HEK293 (cell line): ENCODE measurements at regions not wholly inside any gene's neighbourhood (a gene's known extent, or its start where the extent isn't known, plus 50 kb on each side); places are given as distances from the start of the nearest gene placed in this dataset.

Experiments used
- CTCF ChIA-PET: fragments of 350-600 bp; formaldehyde crosslinking; extraction: SDS; loops from one replicate; lab custom pipeline; 2021; ENCODE audit warnings: antibody characterized with exemption; lab: Yijun Ruan, JAX
- POLR2A ChIA-PET: fragments of 300-600 bp; formaldehyde crosslinking; extraction: SDS; loops from one replicate; lab custom pipeline; 2020; ENCODE audit warnings: antibody characterized with exemption, inconsistent platforms; lab: Yijun Ruan, JAX
- H3K27ac ChIP-seq: fragments of 200-500 bp; sonication (Bioruptor generic); 2 replicates; pipeline ENCODE4 v1.5.1; 2014; ENCODE audit warnings: low read depth, low read length, control low read depth, inconsistent platforms; ENCODE audit errors: extremely low read depth
- H3K36me3 ChIP-seq, 2 experiments: fragments of 200-500 bp in 1 of 2; sonication (Bioruptor generic) in 1 of 2; 1 replicate in 1 of 2; 2 replicates in 1 of 2; pipeline ENCODE4 v1.5.1; 2014 to 2017; ENCODE audit warnings: inconsistent platforms in 2 of 2, low read length in 2 of 2; ENCODE audit not compliant: control insufficient read depth in 2 of 2, insufficient read depth in 1 of 2
- H3K4me1 ChIP-seq: fragments of 200-500 bp; sonication (Bioruptor generic); 2 replicates; pipeline ENCODE4 v1.5.1; 2014; ENCODE audit warnings: mild to moderate bottlenecking, low read length, inconsistent platforms; ENCODE audit not compliant: control insufficient read depth, insufficient read depth
- H3K4me3 ChIP-seq: 2 replicates; pipeline ENCODE4 v1.5.1; 2011; ENCODE audit warnings: low read depth, mild to moderate bottlenecking, control low read depth, low read length, moderate library complexity
- H3K9me3 ChIP-seq: fragments of 200-500 bp; sonication (Bioruptor generic); 2 replicates; pipeline ENCODE4 v1.5.1; 2014; ENCODE audit warnings: low read depth, low read length, inconsistent platforms; ENCODE audit not compliant: control insufficient read depth, insufficient read depth
- AEBP2 ChIP-seq: fragments of 450-650 bp; formaldehyde crosslinking; IDR thresholded peaks from 2 replicates; pipeline ENCODE4 v1.5.1; 2016; ENCODE audit warnings: missing biosample characterization, missing genetic modification characterization, borderline replicate concordance
- GLIS2 ChIP-seq: fragments of 450-650 bp; formaldehyde crosslinking; IDR thresholded peaks from 2 replicates; pipeline ENCODE4 v1.5.1; 2016; ENCODE audit warnings: missing biosample characterization, missing genetic modification characterization
- PRDM6 ChIP-seq: fragments of 450-650 bp; formaldehyde crosslinking; IDR thresholded peaks from 2 replicates; pipeline ENCODE4 v1.5.1; 2017; ENCODE audit warnings: missing biosample characterization, missing genetic modification characterization
- SETDB1 ChIP-seq: IDR thresholded peaks from one replicate; pipeline ENCODE4 v1.6.1; 2017; ENCODE audit warnings: mild to moderate bottlenecking, low read length, moderate library complexity, mixed read lengths; ENCODE audit not compliant: insufficient read length
- TRIM28 ChIP-seq: IDR thresholded peaks from 2 replicates; pipeline ENCODE4 v1.6.1; 2011; ENCODE audit warnings: low read length, control low read depth, borderline replicate concordance
- ZBTB1 ChIP-seq: fragments of 450-650 bp; formaldehyde crosslinking; IDR thresholded peaks from 2 replicates; pipeline ENCODE4 v1.5.1; 2016; ENCODE audit warnings: missing biosample characterization, missing genetic modification characterization
- ZBTB20 ChIP-seq: fragments of 450-650 bp; formaldehyde crosslinking; IDR thresholded peaks from 2 replicates; pipeline ENCODE4 v1.5.1; 2016; ENCODE audit warnings: missing biosample characterization, missing genetic modification characterization
- ZEB2 ChIP-seq: fragments of 450-650 bp; formaldehyde crosslinking; IDR thresholded peaks from 2 replicates; pipeline ENCODE4 v1.5.1; 2016; ENCODE audit warnings: missing biosample characterization, missing genetic modification characterization
- ZNF140 ChIP-seq: fragments of 450-650 bp; formaldehyde crosslinking; IDR thresholded peaks from 2 replicates; pipeline ENCODE4 v1.5.1; 2016; ENCODE audit warnings: missing biosample characterization, missing genetic modification characterization
- ZNF335 ChIP-seq: fragments of 450-650 bp; formaldehyde crosslinking; conservative IDR thresholded peaks from 2 replicates; pipeline ENCODE4 v1.5.1; 2016; ENCODE audit warnings: missing biosample characterization, missing genetic modification characterization
- ZNF354C ChIP-seq: fragments of 450-650 bp; formaldehyde crosslinking; IDR thresholded peaks from 2 replicates; pipeline ENCODE4 v1.5.1; 2016; ENCODE audit warnings: missing biosample characterization, missing genetic modification characterization, low read depth, borderline replicate concordance
- ZNF48 ChIP-seq: fragments of 450-650 bp; formaldehyde crosslinking; IDR thresholded peaks from 2 replicates; pipeline ENCODE4 v1.5.1; 2016; ENCODE audit warnings: missing biosample characterization, missing genetic modification characterization
- ZNF548 ChIP-seq: fragments of 450-650 bp; formaldehyde crosslinking; IDR thresholded peaks from 2 replicates; pipeline ENCODE4 v1.5.1; 2016; ENCODE audit warnings: missing biosample characterization, missing genetic modification characterization
- ZNF549 ChIP-seq: fragments of 450-650 bp; IDR thresholded peaks from 2 replicates; pipeline ENCODE4 v1.5.1; 2018; ENCODE audit warnings: missing biosample characterization, missing genetic modification characterization, mild to moderate bottlenecking, inconsistent platforms, moderate library complexity
- ZNF571 ChIP-seq: fragments of 450-650 bp; formaldehyde crosslinking; IDR thresholded peaks from 2 replicates; pipeline ENCODE4 v1.5.0; 2017; ENCODE audit warnings: missing biosample characterization, missing genetic modification characterization
- ZNF626 ChIP-seq: fragments of 450-650 bp; sonication (Bioruptor Pico); formaldehyde crosslinking; IDR thresholded peaks from 2 replicates; pipeline ENCODE4 v1.5.1; 2018; ENCODE audit warnings: missing biosample characterization, missing genetic modification characterization, inconsistent platforms
- ZNF843 ChIP-seq: fragments of 450-650 bp; formaldehyde crosslinking; IDR thresholded peaks from 2 replicates; pipeline ENCODE4 v1.5.1; 2016; ENCODE audit warnings: missing biosample characterization, missing genetic modification characterization
- TF ChIP-seq, protein P1 (sequence below): fragments of 450-650 bp; formaldehyde crosslinking; IDR thresholded peaks from 2 replicates; pipeline ENCODE4 v1.5.1; 2016; ENCODE audit warnings: missing biosample characterization, missing genetic modification characterization

DNA sequence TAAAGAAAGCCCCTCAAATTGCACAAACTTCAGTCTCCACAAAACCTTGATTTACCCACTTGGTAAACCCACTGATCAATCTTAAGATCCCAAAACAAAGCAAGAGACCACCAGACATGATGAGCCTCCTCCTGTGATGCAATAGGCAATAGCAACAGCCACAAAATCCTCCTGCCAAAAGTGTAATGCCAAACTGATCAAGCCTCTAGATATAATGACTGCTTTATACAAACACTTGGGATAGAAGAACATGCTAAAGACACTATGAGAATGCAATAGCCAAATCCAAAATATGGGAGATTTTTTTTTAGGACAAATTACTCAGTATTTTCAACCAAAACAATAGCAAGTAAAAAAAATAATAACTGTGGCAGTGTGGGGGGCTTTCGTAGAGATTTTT is 64.9 kb upstream of the PTGFRN start:
- CTCF ChIA-PET, result no interaction called here
- no peaks in the 10 kb centered on the region for H3K4me1 ChIP-seq
- H3K36me3 ChIP-seq, result no peaks in the 10 kb centered on the region
- no peaks in the 10 kb centered on the region for H3K9me3 ChIP-seq
- H3K4me3 ChIP-seq, result no peak overlapping the region
- TF ChIP-seq ZNF140 (tag by site-specific recombination), result no peak
- TF ChIP-seq ZNF626, result no peak
- peak; percentile 82 for TF ChIP-seq SETDB1
- H3K27ac ChIP-seq, result no peak overlapping the region
- POLR2A ChIA-PET, result no interaction called here

DNA sequence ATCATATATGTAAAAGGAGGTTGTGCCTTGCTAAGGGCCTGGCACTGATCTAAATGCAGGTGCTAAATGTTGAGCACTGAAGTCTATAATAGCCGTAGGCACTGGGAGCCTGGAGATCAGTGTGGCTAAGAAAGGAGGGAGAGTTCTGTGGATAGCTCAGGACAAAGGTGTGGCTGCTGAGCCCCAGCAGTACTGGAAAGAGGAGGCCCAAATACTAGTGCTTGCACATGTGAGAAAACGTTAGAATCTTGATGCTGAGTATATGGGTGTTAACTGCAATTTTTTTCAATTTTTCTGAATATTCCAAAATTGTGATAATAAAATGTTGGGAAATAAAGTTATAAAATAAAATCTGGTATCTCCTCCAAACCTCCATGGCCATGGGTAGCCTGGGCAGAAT is 62.5 kb upstream of the PTGFRN start:
- POLR2A ChIA-PET, result no interaction called here
- CTCF ChIA-PET, result no interaction called here
- no peak for TF ChIP-seq ZEB2 (tag by site-specific recombination)
- no peak for TF ChIP-seq ZNF354C (tag by site-specific recombination)
- no peak for TF ChIP-seq ZNF843
- TF ChIP-seq ZNF48, result no peak
- TF ChIP-seq GLIS2 (tag by site-specific recombination), result no peak
- no peak for TF ChIP-seq TRIM28
- no peak for TF ChIP-seq ZNF548 (tag by site-specific recombination)
- TF ChIP-seq ZNF549 (tag by site-specific recombination), result no peak
- no peak for TF ChIP-seq AEBP2 (tag by site-specific recombination)
- TF ChIP-seq ZNF335, result no peak
- TF ChIP-seq PRDM6 (tag by site-specific recombination), result no peak
- TF ChIP-seq, protein P1, sequence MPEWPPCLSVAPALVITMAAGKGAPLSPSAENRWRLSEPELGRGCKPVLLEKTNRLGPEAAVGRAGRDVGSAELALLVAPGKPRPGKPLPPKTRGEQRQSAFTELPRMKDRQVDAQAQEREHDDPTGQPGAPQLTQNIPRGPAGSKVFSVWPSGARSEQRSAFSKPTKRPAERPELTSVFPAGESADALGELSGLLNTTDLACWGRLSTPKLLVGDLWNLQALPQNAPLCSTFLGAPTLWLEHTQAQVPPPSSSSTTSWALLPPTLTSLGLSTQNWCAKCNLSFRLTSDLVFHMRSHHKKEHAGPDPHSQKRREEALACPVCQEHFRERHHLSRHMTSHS (tag by site-specific recombination), result no peak
- TF ChIP-seq ZBTB1 (tag by site-specific recombination), result no peak
- Histone ChIP-seq H3K27ac (no peak overlapping the region), H3K4me3 (no peak overlapping the region), H3K4me1 (no peaks in the 10 kb centered on the region), H3K36me3 (no peaks in the 10 kb centered on the region), H3K9me3 (no peaks in the 10 kb centered on the region)

GRCh38 chr1:116847688-116848531 is 61.8 kb upstream of the PTGFRN start:
- no peaks in the 10 kb centered on the region for H3K9me3 ChIP-seq
- no peaks in the 10 kb centered on the region; the same call in 1 of the 2 replicates for H3K4me1 ChIP-seq
- CTCF ChIA-PET, result no interaction called here
- POLR2A ChIA-PET, result no interaction called here
- no peak overlapping the region for H3K27ac ChIP-seq
- H3K4me3 ChIP-seq, result no peak overlapping the region
- TF ChIP-seq ZNF549 (tag by site-specific recombination), result no peak
- peak; percentile 41; the same call in 1 of the 2 replicates for TF ChIP-seq ZBTB20 (tag by site-specific recombination)
- no peak for TF ChIP-seq ZNF571 (tag by site-specific recombination)
- TF ChIP-seq, all 188 proteins: peak for 1
- no peaks in the 10 kb centered on the region for H3K36me3 ChIP-seq
